SIG-M5 treated with dmso at 0.1 percent for 504 hours (cell line): ENCODE measurements at regions not wholly inside any gene's neighbourhood (a gene's known extent, or its start where the extent isn't known, plus 50 kb on each side); places are given as distances from the start of the nearest gene placed in this dataset.

ENCODE experiments used
- DNase-seq: peaks from one replicate; lab custom pipeline; 2025; ENCODE audit not compliant: unreplicated experiment; lab: John Stamatoyannopoulos, UW

DNA sequence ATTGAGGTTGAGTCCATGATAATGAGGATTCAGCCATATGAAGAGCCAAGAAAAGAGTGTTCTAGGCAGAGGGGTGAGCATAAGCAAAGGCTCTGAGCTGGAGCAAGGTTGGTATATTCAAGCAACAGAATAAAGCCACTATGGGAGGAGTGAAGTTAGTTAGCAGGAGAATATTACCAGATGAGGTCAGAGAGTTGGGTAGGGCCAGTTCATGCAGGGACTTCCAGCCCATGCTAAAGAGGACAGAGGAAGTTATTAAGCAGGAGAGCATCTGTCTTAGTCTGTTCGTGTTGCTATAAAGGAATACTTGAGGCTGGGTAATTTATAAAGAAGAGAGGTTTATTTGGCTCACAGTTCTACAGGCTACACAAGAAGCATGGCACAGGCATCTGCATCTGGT, 57.1 kb upstream of the ATG10 start:
- no peak for DNase-seq

- DNase-seq: no peak
Measured at GRCh38 chr5:81912933-81913332, 58.9 kb upstream of the ATG10 start.

- DNase-seq: peak; percentile 83
Measured at GRCh38 chr5:81909677-81910076, 62.1 kb upstream of the ATG10 start.

- DNase-seq: peak; percentile 73
Measured at GRCh38 chr5:81908771-81909170, 63.1 kb upstream of the ATG10 start.

DNA sequence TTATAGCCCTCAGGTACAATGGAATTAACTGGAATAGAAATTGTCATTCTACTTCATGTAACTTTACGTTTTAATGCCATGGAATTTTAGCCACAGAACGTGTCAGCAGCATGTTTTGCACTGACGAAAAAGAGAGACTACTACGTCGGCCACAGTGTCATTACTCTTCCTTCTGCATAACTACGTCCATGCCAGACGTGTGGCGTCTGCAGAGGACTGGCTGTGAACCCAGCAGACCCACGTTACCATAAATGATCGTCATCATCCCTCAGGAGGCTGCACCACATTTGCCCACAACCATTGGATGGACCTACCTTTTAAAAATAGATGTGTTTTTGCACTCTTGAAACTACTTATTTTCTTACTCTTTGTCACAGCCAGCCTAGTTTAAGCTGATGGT, 63.8 kb upstream of the ATG10 start:
- DNase-seq: no peak

- DNase-seq: no peak
Measured at GRCh38 chr5:81907012-81907635, 64.7 kb upstream of the ATG10 start.

DNA sequence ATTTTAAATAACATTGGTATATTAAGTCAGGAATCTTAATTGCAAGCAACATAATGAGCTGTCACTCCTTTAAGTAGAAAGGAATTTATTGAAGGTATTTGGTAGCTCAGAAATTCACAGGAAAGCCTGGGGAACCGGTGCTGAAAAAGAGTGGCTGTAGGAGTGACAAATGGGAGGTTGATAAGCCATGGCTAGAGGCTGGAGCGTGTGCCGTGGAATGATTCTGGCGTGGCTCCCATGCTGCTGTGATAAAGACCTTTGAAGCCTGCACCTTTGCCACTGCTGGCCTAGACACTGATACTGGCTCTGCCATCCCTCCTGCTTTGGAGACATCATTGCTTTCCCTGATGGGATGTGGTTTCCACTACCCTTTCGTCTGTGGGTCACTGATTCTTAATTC, 65.7 kb upstream of the ATG10 start:
- no peak for DNase-seq

GRCh38 chr5:81904861-81905260, 67.0 kb upstream of the ATG10 start:
- no peak for DNase-seq

- DNase-seq: no peak
Measured at GRCh38 chr5:81904166-81904565, 67.7 kb upstream of the ATG10 start.

- no peak for DNase-seq
Measured at GRCh38 chr5:81901586-81901985, 70.2 kb upstream of the ATG10 start.

- no peak for DNase-seq
Measured at GRCh38 chr5:81899123-81899522, 72.7 kb upstream of the ATG10 start.

DNA sequence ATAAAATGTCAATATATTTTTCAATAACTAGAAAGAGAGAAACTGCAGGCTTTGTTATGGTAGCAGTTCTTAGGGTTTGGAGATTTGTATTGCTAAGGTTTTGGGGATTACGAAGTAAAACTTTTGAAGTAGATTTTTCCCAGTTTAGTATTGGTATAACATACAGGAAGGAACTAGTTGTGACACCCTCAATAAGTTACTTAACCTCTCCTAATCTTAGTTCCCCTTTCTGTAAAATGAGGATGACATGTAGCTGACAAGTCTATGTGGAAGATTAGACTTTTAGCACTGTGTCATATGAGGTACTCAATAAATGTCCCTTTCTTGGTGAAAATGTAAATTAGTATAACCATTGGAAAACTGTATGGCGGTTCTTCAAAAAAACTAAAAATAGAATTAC, 73.4 kb upstream of the ATG10 start:
- peak; percentile 97 for DNase-seq

DNA sequence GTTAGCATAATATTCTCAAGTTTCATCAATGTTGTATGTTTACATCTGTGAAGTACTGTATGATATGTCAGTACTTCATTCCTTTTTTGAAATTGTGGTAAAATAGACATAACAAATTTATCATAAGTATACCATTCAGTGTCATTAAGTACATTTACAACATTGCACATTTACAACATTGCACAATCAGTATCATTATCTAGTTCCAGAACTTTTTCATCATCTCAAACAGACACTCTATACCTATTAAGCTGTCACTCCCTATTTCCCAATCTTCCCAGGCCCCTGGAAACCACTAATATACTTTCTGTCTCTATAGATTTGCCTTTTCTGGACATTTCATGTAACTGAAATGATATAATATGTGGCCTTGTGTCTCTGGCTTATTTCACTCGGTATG, 75.1 kb upstream of the ATG10 start:
- peak; percentile 76 for DNase-seq

GRCh38 chr5:81895307-81895706, 76.5 kb upstream of the ATG10 start:
- DNase-seq: peak; percentile 96

GRCh38 chr5:81893961-81894360, 77.9 kb upstream of the ATG10 start:
- DNase-seq: peak; percentile 46

GRCh38 chr5:81884871-81885270, 87.0 kb upstream of the ATG10 start:
- no peak for DNase-seq

- no peak for DNase-seq
Measured at GRCh38 chr5:81883371-81883770, 88.5 kb upstream of the ATG10 start.

DNA sequence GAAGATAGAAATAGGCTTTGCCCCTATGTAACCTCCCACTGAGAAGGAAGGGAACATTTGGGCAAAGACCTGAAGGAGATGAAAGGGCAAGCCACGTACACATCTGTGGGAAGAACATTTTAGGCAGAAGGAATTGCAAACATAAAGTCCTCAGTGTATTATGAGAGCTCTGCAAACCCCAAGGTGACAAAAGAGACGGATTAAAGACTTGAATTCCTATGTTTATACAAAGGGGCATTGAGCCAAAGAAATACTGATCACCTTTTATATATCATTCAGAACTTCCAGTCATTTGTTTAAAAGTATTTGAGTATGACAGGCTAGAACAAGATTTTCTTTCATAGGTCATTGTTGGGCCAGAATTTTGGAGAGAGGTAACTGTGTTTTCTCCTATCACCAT, 90.2 kb upstream of the ATG10 start:
- DNase-seq: no peak

GRCh38 chr5:81879936-81880335, 91.9 kb upstream of the ATG10 start:
- DNase-seq: no peak

- DNase-seq: no peak
Measured at GRCh38 chr5:81878333-81878732, 93.5 kb upstream of the ATG10 start.

DNA sequence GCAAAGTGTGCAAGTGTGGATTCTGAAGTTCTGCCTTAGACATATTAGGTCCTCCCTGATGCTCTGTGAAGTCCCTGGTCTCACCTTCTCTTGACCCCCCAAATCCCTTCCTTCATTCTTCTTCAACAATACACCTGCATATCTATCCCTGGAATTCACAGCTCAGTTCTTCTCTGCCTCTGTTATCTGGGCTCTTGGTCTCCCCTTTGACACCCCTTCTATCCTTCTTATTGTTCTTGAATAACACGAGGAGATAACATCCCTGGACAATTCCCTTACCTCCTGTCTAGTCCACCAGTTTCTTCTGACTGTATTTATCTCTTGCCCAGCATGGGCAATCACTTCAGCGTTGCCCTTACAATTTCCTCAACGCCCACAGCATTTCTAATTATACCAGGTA, 104.8 kb upstream of the ATG10 start:
- no peak for DNase-seq

DNA sequence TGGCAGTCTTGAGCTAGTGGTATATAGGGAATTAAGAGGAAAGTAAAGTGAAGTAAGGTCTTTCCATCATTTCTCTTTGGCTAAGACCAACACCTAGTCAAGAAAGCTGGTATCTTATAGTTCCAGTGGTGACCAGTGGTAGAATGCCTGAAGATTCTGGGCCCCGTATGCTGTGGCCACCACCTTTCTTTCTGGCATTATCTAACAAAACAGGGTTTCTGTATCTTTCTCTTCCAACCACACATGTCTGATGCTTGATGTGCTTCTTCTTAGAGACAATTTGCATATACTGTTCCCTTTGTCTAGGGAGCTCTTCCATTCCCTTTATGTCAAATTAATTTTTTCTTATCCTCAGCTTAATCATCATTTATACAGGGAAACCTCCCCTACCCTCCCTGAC, 109.9 kb upstream of the SSBP2 start:
- no peak for DNase-seq

DNA sequence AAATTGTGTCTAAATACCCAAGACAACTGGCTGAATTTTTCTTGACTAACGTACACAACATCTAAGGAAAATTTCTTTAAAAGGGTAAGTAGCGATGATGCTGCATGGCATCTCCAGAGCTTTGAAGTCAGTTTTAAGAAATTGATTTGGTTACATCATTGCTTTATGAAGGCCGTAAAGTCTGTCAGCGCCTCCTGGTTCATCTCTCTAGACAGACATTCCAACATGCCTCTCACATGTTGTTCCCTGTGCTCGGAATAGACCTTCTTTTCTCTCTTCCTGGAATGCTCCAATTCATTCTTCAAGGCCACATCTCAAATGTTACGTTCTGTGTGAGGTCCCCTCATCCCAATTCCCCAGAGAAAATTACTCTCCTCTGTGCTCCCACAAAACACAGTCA, 108.7 kb upstream of the SSBP2 start:
- no peak for DNase-seq
